Activated T-cell treated with anti-CD3 and anti-CD28 coated beads, Interleukin-2, amount 50 U/mL, for 1 hour (primary cell): ENCODE measurements at regions not wholly inside any gene's neighbourhood (a gene's known extent, or its start where the extent isn't known, plus 50 kb on each side); places are given as distances from the start of the nearest gene placed in this dataset.

ENCODE experiments used
- DNase-seq: peaks from one replicate; pipeline ENCODE4 v3.0.0-alpha.2; 2020

GRCh38 chr16:79543219-79543618 lies 57.3 kb downstream of the MAF start:
- DNase-seq: no peak

GRCh38 chr16:79542237-79542774 lies 58.2 kb downstream of the MAF start:
- no peak for DNase-seq

- no peak for DNase-seq
Observed at GRCh38 chr16:79540825-79541595, 59.5 kb downstream of the MAF start.

- DNase-seq: no peak
Observed at GRCh38 chr16:79537584-79537983, 63.0 kb downstream of the MAF start.

GRCh38 chr16:79536958-79537357 lies 63.6 kb downstream of the MAF start:
- no peak for DNase-seq

GRCh38 chr16:79535130-79535529 lies 65.4 kb downstream of the MAF start:
- no peak for DNase-seq

GRCh38 chr16:79534143-79534542 lies 66.4 kb downstream of the MAF start:
- no peak for DNase-seq

- no peak for DNase-seq
Observed at GRCh38 chr16:79533292-79533691, 67.2 kb downstream of the MAF start.

- no peak for DNase-seq
Observed at GRCh38 chr16:79532785-79533184, 67.8 kb downstream of the MAF start.

GRCh38 chr16:79532273-79532672 lies 68.3 kb downstream of the MAF start:
- DNase-seq: no peak

- no peak for DNase-seq
Observed at GRCh38 chr16:79528338-79528737, 72.2 kb downstream of the MAF start.

- DNase-seq: no peak
Observed at GRCh38 chr16:79523971-79524370, 76.6 kb downstream of the MAF start.

- no peak for DNase-seq
Observed at GRCh38 chr16:79519448-79519847, 81.1 kb downstream of the MAF start.

GRCh38 chr16:79517156-79517555 lies 83.4 kb downstream of the MAF start:
- no peak for DNase-seq

- no peak for DNase-seq
Observed at GRCh38 chr16:79510879-79511278, 89.7 kb downstream of the MAF start.

GRCh38 chr16:79509906-79510305 lies 90.6 kb downstream of the MAF start:
- DNase-seq: no peak

- DNase-seq: no peak
Observed at GRCh38 chr16:79509211-79509631, 91.3 kb downstream of the MAF start.

- no peak for DNase-seq
Observed at GRCh38 chr16:79508294-79508693, 92.2 kb downstream of the MAF start.

GRCh38 chr16:79505344-79505743 lies 95.2 kb downstream of the MAF start:
- DNase-seq: no peak

GRCh38 chr16:79503511-79503910 lies 97.0 kb downstream of the MAF start:
- no peak for DNase-seq

GRCh38 chr16:79501446-79501845 lies 99.1 kb downstream of the MAF start:
- DNase-seq: no peak

GRCh38 chr16:79500866-79501265 lies 99.7 kb downstream of the MAF start:
- DNase-seq: no peak

GRCh38 chr16:79500286-79500685 lies 100.3 kb downstream of the MAF start:
- no peak for DNase-seq

- DNase-seq: no peak
Observed at GRCh38 chr16:79498928-79499327, 101.6 kb downstream of the MAF start.
